GM11168 (cell line): ENCODE measurements at regions not wholly inside any gene's neighbourhood (a gene's known extent, or its start where the extent isn't known, plus 50 kb on each side); places are given as distances from the start of the nearest gene placed in this dataset.
"Not testable (repeated sequence)": the region's sequence is repeated elsewhere in the genome, so short reads cannot be mapped to it uniquely, and the experiment has no call there.

Source experiments
- in situ Hi-C: fragments of 300-500 bp; cut with MboI; formaldehyde crosslinking; loops from one replicate; pipeline ENCODE4 v1.12.0; 2022; ENCODE audit warnings: low sequenced_read_pairs; ENCODE audit not compliant: unreplicated experiment

DNA sequence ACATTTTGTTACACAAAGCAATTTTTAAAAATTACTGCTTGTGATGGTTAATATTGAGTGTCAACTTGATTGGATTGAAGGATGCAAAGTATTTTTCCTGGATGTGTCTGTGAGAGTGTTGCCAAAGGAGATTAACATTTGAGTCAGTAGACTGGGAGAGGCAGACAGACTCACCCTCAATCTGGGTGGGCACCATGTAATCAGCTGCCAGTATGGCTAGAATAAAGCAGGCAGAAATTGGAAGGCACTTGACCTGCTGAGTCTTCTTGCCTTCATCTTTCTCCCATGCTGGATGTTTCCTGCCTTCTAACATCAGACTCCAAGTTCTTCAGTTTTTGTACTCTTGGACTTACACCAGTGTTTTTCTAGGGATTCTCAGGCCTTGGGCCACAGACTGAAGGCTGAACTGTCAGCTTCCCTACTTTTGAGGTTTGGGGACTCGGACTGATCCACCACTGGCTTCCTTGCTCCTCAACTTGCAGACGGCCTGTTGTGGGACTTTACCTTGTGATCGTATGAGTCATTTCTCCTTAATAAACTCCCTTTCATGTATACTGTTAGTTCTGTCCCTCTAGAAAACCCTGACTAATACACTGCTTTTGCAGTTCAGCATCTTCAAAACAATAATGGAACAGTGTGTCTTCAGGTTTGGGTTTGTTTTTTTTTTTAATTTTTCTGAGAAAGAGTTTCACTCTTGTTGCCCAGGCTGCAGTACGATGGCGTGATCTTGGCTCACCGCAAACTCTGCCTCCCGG, 244.1 kb upstream of the SEMA3C start:
- in situ Hi-C loops = no loop called here

DNA sequence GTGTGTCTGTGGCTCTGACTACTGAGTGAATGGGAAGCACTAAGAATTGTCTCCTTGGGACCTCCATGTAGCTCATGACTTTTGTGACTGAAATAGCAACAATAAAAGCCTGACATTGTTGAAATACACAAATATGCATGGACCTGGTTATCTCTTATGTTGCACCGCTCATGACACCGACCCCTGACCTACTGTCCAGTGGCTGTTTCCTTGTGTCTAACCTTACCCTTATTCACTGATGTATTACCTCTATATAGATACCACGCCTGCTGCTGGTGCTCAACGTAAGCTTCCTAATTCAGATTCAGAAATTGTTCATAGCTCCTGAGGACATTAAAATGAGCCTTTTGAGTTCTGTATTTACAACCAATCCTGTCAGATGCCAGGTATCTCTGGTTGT, 243.4 kb upstream of the SEMA3C start:
- in situ Hi-C loops = no loop called here

DNA sequence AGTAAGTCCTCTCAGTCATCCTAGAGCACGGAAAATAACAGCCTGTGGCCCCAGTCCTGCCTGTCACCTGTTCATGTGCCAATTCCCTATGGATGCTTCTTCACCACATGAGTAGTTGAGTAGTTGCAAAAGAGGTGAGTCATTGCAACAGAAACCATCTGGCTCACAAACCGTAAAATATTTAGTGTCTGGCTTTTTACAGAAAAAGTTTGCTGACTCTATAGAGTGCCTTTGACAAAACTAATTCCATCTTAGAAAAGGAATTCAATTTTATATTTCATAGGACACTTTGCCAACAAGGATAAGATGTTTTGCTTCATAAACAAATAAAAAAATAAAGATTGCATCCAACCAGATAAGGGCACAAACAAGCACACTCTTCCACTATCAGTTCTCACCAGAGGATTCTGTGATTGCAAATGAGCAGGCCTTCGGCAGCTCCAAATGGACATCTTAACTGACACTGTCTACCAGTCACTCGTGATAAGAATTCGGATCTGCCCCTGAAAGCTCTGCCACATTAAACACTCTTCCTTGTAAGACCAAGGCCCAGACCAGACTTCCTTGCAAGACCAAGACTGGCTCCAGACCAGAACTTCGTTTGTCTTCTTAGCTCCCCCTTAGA, 242.7 kb upstream of the SEMA3C start:
- in situ Hi-C loops = no loop called here

DNA sequence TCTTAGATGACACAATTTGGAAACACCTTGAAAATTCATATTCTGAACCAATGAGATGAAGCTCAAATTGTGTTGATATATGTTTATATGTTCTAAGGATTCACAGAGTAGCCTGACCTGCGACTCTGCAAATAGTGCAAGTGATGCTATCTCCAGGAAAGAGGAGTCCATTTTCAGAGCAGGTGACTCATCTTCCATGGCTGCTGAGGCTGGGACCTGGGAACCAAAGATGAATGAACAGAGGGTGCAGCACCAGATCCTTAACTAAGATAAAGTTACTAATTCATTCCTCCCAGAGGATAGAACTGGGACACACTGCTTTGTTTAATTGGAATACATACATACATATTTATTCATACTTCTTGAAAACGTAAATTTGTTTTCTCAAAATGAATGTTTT, 240.6 kb upstream of the SEMA3C start:
- in situ Hi-C loops = no loop called here

DNA sequence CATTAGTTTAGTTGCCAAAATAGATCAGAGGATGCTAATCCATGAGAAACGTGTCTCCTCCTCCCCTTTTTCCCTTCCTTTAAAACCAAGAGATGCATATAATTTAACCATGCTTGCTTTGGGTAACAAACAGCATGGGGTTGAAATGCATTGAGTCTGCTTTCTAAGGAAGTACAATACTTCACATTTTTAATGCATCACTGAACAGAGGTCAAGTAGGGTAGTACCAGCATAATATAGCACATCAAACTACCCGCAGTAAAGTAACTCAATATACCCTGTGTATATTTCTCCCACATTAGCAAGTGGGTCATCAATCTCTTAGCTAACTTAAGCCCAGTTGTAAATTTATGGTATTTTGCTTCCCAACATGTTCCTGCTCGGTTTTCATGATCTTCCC, 239.3 kb upstream of the SEMA3C start:
- in situ Hi-C loops = no loop called here

DNA sequence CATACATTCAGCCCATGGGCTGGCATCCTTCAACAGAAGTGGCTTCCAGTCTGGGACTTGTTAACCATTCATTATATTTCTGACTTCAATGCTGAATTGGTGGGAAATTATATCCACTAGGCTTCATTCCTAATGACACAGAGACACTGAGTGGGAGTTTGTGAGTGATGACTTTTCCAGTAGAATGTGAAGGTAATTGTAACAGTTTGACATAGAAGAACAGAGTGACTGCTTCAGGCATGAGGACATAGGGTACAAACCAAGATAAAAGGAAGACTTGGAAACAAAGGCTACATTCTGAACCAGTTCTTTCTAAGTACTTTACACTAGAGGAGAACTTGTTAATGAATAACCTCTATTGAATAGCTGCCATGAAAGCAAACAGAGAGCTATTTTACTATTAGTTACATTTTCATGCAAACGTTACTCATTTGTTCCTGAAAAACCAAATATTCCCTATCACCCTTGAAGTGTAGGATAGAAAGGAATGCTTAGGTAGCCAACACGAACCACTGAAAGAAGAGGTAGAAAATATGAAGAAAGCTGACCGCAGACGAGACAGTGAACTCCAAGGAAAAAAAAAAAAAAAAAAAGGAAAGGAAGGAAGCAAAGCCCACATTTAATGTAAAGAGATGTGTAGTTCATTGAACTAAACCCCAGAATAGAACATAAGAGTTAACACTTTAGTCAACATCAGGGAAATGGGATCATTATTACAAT, 237.0 kb upstream of the SEMA3C start:
- in situ Hi-C loops = no loop called here

DNA sequence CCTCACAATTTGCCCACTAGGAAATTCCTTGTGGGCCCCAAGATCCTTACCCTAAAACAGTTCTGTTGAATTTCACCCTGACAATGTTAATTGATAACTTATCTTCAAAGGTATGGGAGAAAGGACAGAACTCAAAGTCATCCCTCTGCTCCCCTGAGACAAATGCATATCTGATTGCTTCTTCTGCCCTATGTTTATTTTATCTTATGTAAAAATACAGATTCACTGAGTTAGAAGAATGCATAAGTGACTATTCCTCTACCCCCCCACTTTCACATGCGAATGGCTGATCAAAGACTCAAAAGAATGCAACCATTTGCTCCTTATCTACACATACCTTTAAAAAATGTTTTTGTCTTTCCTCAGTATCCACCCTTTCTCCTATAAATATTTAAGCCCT, 235.7 kb upstream of the SEMA3C start:
- in situ Hi-C loops = no loop called here

DNA sequence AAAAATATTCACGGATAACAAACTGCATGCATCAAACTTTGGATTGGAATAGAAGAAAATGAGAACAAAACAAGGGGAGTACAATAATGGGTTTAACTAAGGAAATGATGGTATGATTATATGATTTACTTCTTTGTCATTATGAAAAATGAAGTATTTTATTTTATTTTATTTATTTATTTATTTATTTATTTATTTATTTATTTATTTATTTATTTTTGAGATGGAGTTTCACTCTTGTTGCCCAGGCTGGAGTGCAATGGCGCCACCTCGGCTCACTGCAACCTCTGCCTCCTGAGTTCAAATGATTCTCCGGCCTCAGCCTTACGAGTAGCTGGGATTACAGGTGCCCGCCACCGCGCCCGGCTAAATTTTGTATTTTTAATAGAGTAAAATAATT, 234.1 kb upstream of the SEMA3C start:
- in situ Hi-C loops = not testable (repeated sequence)

DNA sequence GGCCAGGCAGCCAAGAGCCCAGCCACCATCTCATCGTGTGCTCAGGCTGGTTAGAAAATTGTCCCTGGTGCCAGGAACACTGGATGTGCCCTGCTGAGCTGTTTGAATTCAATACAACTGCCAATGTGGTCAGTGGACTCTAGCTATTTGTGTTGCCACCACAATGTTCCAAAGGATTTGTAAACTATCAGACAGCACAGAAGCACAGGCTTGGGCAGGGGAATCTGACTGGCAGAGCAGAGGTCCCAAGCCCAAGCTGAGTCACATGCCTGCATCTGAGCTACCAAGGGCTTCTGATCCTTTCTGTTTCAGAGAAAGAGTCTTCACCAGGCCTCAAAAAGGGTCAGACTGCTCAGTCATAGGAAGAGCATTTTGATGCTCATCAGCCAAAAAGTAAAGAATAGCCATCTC, 232.1 kb upstream of the SEMA3C start:
- in situ Hi-C loops = no loop called here

DNA sequence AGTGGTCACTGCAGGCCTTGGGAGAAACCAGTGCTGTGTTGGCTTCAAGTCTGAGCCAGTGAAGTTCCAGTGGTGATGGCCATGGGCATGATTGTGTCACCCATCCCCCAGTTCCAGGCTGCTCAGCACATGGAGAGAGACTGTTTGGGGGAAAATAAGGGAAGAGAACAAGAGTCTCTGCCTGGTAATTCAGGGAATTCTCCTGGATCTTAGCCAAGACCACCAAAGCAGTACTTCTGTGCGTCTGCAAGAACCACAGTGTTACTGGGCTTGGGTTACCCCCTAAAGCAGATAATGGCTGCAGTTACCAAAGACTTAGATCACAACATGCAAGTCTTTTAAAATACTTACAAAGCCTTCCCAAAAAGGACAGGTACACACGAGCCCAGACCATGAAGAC, 225.0 kb upstream of the SEMA3C start:
- in situ Hi-C loops = no loop called here

DNA sequence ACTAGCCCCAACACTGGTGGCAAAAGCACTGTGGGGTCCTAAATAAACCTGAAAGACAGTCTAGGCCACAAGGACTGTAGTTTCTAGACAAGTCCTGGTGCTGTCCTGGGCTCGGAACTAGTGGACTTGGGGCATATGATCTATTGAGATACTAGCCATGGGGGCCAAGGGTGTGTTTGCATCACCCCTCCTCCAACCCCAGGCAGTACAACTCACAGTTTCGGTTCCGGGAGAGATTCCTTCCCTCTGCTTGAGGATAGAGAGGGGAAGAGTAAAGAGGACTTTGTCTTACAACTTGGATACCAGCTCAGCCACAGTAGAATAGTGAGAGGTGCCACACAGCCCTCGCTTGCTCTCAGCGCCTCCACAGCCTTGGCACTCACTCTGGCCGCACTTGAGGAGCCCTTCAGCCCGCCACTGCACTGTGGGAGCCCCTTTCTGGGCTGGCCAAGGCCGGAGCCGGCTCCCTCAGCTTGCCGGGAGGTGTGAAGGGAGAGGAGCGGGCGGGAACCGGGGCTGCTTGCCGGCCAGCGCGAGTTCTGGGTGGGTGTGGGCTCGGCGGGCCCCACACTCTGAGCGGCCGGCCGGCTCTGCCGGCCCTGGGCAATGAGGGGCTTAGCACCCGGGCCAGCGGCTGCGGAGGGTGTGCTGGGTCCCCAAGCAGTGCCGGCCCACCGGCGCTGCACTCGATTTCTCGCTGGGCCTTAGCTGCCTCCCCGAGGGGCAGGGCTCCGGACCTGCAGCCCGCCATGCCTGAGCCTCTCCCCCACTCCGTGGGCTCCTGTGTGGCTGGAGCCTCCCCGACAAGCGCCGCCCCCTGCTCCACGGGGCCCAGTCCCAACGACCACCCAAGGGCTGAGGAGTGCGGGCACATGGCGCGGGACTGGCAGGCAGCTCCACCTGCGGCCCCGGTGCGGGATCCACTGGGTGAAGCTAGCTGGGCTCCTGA, 222.7 kb upstream of the SEMA3C start:
- in situ Hi-C loops = not testable (repeated sequence)

DNA sequence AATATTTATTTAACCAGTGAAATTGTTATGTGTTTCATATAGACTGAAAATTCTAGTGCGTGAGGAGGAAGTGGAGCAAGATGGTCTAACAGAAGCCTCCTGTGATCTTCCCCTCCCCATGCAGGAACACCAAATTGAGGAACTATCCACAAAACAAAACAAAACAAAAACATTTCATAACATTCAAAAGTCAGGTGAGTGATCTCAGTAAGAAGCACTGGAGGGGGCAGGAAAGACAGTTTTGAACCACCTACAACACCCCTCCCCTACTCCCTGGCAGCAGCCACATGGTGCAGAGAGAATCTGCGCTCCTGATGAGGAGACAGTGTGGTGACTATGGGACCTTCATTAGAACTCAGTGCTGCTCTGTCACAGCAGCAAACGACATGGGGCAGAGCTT, 221.9 kb upstream of the SEMA3C start:
- in situ Hi-C loops = no loop called here

DNA sequence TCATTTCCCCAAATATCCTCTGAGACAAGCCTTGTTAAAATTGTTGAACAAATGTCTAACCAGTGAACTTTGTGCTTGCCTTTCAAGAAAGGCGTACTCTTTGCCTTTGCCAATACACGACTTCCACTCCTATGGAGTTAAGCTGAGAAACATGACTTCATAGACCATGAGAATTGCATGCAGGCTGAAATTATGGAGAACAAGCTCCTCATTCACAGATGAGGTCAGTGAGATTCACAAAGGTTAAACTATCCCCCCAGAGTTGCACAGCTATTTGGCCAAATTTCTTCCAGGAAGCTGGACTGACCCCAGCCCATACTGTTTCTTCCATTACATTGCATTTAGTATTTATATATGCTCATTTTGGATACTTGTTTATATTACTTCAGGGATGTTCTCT, 221.4 kb upstream of the SEMA3C start:
- in situ Hi-C loops = no loop called here

DNA sequence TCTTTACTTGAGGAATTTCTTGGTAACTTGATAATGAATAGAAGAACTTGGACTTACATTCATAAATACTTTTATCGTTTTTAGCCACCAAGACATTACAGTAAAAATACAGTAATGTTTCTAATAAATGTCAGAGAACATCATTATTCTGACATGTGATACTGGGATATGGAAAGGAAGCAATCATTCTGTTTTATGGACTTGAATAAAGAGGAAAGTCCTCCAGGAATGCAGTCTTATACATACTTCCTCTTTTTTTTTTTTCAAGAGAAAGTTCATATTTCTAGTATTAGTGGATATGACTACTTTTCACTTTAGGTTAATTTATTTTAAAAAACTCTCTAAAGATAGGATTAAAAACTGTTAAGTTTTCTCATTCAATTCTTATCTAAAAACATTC, 220.0 kb upstream of the SEMA3C start:
- in situ Hi-C loops = no loop called here

DNA sequence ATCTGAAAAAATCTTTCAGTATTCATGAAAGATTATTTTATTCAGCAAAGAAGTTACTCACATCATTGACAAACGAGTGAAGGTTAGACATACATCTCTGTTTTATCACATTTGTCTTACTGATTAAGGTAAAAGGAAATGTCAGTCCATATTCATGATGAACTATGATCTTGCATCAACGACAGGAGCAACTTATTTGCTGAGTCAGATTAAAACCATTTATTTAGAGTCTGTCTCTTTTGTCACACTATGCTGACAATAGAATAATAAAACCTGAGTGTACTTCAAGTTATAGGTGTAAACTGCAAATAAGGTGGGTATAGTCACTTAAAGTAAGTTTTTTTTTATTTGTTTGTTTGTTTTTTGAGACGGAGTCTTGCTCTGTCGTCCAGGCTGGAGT, 216.5 kb upstream of the SEMA3C start:
- in situ Hi-C loops = no loop called here

DNA sequence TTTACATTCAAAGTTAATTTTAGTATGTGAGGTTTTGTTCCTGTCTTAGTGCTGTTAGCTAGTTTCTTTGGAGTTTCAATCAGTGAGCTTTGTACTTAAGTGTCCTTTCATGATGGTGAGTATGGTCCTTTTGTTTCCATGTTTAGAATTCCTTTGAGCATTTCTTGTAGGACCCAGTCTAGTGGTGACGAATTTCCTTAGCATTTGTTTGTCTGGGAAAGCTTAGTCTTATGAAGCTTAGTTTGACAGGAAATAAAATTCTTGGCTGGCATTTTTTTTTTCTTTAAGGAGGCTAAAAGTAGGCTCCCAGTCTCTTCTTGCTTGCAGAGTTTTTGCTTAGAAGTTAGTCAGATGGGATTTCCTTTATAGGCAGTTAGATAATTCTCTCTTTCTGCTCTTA, 209.2 kb upstream of the SEMA3C start:
- in situ Hi-C loops = no loop called here

DNA sequence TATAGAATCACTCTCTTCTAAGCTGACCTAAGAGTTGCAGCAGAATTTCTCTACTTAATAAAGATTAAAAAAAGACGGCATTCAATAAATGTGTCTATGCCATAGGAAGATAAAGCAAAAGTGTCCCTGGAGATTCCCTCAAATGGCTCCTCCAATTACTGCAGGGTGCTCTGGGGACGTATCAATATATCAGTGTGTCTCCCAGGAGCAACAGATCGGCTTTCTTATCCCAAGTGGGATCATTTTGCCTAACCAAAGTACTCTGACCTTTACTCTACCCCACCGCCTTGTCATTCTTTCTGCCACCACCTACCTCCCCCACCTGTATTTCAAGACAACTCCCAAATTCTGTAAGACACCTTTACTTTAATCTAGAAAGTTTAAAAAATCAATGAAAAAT, 202.0 kb upstream of the SEMA3C start:
- in situ Hi-C loops = no loop called here

DNA sequence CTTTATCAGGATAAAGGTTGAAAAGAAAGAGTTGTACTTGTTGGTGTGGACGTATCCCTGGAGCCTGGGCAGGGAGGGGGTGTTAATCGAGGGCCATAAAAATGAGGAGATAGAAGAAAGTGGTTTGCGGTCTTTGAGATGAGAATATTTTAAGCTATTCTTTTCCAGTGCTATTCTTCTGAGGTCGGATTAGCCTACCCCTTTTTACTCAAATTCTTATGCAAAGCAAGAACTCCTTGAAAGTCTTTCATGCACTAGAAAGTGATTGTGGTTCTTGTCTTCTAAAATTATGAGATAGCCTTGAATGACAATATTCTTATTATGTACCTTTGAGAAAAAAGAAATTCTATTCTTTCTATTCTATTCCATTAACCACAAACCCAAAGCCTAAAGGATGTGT, 201.3 kb upstream of the SEMA3C start:
- in situ Hi-C loops = no loop called here

DNA sequence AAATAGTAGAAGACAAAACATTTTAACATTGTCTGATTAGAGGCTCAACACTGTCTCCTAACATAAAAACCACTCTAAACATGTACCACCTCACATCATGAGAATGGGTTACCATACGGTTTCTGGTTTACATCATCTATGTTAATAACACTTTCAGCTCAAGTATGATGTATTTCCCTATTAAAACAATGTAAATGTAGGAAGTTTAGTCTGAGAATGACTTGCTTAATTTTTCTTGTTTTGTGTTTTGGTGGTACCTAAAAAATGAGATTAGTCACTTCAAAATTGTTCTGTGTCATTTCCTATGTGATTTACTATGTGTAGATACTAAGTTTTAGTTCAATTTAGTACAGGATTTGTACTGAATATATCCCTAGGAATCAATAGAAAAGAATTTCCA, 195.8 kb upstream of the SEMA3C start:
- in situ Hi-C loops = no loop called here

DNA sequence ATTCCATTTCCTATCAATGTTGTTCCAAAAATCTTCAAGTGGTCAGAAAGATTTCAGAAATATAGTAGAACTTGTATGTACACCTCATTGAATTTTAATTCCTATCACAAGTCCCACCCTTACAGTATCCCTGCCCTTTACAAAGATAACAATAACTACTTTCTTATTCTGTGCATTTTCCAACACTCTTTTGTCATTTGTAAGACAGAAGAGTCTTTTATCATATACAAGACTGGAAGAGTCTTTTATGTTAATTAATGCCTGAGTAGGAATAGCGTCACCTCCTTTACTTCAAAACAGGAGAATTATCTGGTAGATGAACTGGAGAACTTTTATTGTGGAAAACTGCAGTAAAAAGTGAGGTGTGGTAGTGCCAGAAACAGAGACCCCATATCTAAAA, 193.9 kb upstream of the SEMA3C start:
- in situ Hi-C loops = no loop called here
